ENCODE measurements at regions not wholly inside any gene's neighbourhood (a gene's known extent, or its start where the extent isn't known, plus 50 kb on each side); places are given as distances from the start of the nearest gene placed in this dataset.
"Not testable (repeated sequence)": the region's sequence is repeated elsewhere in the genome, so short reads cannot be mapped to it uniquely, and the experiment has no call there.

DNA sequence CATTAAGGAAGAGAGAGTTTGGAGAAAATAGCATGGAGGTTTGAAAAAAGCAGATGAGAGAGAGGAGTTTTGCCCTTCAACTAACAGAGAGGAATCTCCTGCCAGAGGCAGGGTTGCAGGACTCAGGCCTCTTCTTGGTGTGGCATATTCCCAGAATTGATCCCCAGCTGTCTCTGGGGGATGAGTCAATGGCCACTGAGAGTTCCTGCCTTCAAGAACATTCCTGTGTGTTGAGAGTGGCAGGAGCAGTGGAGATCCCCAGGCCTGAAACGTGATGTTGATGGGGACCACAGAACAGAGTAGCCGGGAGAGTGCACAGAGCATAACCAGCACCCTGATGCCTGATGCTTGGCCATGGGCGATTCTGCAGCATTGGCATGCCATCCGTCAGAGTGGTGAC is 348.4 kb upstream of the THBS1 start:
- no peak for DNase-seq

DNA sequence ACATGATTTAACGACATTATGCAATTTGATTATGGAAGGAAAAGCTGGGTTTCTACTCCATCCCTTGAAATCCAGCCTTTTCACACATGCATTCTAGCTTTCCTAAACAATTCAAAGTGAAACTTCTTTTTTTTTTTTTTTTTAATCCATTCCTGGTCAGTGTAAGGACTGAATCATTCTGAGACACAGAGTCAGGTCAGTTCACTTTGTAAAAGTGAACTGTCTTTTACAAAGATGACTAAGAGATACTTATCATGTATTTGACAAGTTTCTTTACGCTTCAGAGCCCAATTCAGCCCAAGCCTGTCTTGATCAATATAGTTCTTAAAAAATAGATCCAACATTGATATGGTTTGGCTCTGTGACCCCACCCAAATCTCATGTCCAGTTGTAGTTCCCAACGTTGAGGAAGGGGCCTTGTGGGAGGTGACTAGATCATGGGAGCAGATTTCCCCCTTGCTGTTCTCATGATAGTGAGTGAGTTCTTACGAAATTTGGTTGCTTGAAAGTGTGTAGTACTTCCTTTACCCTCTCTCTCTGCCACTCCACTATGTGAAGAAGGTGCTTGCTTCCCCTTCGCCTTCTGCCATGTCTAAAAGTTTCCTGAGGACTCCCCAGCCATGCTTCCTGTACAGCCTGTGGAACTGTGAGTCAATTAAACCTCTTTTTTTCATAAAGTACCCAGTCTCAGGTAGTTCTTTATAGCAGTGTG is 345.6 kb upstream of the THBS1 start:
- DNase-seq: no peak

DNA sequence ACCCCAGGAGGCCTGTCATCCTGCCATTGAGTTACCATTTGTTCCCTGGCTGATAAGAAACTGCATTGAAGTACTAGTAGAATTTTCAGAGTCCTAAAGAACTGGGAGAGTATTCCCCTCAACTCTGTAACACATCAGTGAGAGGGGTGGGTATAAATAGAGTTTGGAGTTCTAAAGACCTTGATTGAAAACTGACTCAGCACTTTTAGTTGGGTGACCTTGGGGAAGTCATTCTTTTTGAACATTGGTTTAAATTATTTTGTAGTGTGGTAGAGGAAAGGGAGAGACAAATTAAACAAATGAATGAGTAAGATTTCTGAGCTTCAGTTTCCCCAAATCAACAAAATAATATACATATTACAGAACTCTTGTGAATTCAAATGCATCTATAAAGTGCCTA is 344.5 kb upstream of the THBS1 start:
- DNase-seq: no peak

DNA sequence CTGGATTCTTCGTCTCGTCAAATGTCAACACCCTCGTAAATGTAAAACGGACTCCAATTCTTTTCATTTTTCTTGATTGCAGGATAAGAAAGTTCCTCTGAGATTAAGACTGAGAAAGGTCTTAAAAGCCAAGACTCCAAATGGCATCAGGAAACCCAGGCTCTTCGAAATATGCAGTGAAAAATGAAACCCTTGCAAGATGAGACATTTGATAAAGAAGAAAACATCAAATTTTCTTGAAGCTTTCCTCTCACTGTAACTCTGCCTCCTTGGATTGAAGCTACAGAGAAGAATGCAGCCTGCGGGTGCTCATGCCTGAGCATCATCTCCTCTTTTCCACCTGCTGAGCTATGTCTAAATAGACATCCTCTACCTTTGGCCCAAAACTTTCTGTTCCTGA is 342.4 kb upstream of the THBS1 start:
- no peak for DNase-seq

DNA sequence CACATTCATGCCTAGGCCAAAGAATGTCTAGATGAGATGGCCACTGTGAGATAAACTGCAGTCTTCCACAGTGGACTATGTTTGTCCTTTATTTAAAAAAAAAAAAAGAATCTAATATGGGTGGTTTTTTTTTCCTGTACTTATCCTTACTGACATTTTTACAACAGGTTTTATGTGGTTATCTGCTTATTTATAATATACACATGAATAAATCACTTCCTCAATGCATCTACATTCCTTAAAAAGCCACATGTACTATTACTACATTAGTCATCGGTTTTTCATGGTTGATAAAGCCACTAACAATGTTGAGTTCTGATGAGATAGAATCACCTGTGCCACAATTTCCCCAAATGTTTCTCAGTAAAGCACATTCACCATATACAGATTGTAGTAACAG is 341.3 kb upstream of the THBS1 start:
- no peak for DNase-seq

DNA sequence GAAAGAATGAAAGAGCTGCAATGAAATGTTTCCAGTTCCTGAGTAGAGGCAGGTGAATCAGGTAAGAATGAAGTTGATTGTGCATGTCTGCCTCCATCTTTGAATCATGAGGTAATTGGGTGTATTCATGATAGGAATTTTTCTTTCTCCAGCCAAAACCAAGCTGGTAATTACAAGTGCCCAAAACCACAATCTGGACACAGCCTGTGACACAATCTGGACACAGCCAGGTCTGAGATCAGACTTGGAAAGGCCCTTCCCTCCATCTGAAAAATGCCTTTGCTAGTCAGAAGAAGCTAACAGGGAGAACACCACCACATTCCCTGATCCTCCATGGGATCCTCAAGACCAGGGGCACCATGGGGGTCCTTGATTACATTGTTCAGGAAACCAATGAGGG is 338.5 kb upstream of the THBS1 start:
- DNase-seq: no peak

DNA sequence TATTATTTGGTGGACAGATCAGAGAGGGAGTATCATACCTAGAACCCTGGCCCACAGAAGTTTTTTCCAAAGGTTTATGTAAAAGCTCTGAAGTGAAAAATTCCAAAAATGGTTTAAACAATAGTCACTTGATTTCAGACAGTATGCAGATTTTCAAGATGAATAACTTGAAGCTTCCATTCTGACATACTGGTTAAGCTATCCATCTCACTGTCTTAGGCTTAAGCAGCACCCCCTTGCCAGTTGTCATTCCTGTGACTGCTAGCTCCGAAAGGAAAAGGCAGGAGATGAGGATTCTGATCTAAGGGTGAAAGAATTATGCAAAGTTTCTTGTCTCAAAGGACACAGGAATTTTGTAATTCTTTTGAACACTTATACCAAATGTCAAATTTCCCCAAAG is 337.5 kb upstream of the THBS1 start:
- DNase-seq: no peak

DNA sequence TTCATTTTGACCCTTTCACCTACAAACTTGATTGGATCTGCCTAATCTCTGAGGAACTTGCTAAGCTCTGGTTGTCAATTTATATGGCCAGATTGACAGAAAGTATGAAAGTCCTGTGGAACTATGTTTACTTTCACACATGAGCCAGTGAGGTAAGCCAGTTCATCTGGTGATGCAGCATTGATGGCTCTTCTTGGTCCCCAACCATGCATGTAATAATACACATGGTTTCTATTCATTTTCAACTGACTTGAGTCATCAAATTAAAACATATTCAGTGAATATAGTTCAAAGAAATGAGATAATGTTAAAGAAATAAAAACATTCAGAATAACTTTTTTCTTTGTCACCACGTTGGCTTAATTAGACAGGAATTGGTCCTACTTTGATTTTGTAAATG is 336.1 kb upstream of the THBS1 start:
- no peak for DNase-seq

DNA sequence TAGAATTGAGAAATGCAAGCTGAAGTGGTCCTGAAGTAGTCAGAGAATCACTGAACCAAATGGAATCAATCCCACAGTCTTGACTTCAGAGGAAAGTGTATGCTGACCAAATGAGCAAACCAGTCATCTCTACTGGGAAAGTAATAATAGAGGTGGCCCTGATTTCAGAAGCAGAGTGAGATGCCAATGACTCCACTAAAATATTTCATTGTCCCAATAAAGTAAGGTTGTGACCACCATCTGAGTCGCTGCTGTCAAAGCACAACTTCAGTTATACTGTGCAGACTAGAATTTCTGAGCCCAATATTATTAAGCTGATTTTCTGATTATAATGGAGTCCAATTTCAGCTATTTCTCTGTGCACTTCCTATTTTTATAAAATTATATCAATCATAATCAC is 334.4 kb upstream of the THBS1 start:
- DNase-seq: no peak

DNA sequence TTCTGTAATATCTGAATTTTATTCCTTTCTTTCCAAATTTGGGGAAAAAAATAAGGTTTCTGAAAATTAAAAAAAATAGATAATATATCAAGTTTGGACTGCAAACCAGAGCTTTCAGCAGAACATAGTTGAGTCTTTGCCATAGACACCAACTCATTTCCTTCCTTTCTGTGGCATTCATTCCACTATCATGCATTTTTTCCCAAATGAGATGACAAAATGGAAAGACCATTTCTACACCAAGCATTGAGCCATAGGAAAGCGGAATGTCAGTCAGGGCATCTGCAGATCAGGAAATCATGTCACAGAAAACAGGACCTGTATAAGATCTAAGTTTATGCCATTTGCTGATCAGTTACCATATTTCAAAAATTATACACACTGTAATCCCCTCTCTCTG is 333.3 kb upstream of the THBS1 start:
- no peak for DNase-seq

DNA sequence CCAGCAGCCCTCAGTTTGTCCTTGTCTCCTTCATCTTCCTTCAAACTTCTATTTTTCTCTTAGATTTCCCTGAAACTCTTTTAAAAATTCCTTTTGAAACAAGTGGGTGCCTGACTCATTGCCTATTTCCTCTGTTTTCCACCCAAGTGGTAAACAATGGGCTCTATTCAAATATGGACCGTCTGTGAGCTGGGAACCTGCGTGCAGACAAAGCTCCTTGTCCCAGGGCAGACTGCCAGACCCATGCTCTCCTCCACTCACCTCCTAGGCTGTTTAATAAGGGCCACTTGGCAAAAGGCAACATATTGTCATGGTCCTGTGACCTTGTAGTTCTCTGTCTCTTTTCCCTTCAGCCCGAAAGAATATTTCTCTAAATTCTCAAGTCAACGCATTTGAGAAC is 332.7 kb upstream of the THBS1 start:
- DNase-seq: no peak

DNA sequence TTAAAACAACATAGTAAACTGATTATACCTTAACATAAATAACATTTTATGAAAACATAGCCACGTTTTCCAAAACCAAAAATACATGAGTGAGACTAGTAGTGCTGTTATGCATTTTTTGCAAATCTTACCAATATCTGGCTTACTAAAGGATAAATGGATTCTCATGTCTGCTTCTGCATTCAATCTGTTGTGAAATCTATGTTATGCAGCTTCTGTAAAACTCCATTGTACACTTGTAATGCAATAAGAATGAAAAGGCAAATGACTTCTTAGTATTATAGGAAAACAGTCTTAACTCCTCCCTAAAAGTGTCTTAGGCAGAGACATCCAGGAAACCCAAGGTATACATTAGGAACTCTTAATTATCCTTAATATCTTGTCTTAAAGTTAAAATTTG is 330.9 kb upstream of the THBS1 start:
- no peak for DNase-seq

DNA sequence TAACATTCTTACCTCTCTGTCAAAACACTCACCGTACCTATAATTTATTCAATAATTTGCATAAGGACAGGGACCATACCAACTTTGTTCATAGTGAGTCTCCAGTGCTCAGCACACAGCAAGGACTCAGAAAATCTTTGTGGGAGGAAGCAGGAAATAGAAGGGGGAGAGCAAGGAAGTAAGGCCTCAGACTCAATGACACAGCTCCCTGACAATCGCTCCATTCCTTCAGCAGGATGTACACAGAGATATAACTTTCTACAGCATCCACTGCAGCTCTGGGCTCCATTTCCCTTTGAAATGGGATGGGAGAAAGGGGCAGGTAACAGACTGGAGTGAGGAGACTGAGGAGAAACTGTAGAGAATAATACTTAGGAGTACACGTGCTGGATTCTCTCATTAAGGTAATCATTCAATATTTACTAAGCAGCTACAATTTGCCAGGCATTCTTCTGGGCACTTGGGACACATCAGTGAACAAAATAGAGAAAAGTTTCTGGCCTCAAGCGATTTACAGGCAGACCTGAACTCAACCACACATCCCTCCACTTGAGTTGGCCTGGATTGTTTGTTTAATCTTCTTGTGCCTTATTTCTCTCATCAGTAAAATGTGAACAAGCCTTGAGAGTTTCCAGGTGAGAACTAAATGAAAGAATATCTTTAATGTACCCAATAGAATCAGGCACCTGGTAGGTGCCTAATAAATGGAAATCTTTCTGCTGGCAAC is 330.3 kb upstream of the THBS1 start:
- DNase-seq: no peak

DNA sequence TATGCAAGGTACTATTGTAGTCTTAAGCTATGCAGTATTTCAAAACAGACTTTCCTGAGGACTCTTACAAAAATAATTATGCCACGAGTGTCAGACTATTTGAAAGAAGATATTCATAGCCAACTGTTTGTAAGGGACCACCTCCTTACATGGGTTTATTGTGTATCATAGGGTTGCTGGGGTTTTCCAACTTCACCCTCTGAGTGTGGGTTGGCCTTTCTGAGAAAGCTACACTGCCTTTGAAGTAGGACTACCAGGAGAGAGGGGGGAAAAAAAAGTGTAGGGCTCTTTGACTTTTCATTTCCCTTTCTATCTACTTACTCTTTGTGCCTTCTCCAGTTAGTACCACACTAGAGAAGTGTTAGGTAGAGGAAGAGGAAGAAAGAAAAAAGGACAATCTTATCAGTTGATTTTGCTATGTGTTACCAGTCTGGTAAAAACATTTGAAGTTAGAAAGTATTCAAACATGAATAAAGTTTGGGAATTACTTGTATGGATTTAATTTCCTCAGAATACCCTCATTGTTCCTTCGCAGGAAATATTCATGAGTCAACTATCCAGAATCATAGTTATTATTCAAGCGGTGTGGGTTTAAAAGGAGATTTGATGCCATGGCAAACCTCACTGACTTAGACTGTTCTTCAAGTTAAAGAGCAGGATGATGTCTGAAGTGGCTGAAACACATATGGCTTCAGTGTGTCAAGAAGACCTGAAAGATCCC is 329.3 kb upstream of the THBS1 start:
- no peak for DNase-seq

DNA sequence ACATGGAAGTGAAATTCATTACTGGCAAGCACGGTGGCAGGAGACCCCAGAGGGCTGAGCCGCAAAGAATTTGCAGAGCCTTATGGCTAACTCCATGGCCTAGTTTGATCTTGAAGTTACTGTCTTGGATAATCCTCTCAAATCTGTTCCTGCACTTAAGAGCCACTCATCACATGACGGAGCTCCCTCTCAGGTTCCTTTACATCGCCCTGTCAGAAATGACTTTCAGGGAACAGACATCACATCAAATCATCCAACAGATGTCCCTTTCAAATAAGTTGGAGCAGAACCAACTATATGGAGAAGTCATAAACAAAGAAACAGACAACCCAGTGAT is 328.8 kb upstream of the THBS1 start:
- DNase-seq: no peak

DNA sequence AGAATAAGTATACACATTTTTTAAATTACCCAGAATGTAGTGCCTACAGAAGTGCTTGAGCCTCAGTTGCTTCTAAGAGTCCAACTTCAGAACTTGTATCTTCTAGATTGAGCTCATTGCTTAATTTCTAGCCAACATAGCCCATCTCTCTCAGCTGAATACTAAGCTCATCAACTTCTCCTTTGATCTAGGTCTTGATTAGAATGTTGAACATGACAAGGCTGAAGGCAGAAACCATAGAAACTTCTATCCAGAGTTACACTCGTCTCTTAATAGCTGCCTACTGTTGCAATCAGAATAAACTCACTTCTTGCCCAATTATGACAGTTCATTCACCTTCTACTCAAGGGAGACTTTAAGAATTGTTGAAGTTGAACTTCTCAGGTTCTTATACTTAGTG is 327.3 kb upstream of the THBS1 start:
- no peak for DNase-seq

DNA sequence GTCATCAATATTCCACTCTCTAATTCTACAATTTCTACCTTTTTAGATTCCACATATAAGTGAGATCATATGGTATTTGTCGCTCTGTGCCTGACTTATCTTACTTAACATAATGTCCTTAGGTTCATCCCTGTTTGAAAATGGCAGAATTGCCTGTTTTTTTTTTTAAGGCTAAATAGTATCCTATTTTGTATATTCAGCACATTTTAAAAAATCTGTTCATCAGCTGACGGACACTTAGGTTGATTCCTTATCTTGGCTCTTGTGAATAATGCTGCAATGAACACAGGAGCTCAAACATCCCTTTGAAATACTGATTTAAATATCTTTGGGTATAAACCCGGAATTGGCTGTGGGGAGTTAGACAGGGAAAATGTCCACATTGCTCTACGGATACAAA is 326.7 kb upstream of the THBS1 start:
- DNase-seq: no peak

DNA sequence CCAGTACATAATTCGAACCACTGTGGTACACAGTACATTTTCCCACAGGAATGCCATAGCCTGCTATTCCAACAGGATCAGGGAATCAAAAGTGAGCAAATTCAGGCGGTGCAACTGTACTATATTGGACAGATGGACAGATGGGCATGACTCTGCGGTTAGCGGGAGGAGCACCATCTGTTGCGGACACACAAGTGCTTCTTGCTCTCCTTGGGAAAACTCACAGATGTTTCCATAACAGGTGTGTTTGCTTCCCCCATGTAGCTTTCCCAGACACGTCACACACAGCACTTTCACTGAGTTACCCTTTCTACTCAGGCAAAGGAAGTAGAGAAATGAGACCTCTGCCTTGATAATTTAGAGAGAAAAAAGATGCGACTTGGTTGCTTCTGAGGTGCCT is 325.1 kb upstream of the THBS1 start:
- no peak for DNase-seq

DNA sequence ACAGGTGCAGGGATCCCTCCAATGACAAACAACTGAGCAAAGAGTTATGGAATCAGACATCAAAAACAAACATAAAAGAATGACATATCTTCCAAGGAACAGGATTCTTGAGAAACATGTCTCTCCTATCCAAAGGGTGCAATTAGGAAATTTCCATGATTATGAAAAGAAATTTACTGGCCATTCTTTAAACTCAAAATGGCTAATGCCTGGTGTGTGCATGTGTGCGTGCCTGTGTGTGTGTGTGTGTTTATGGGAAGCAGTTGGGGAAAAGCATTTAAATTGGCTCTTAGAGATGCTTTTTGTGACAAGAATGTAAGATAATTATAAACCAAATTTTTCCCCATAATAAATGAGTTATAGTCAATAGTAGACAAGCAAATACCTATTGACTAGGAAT is 320.5 kb upstream of the THBS1 start:
- no peak for DNase-seq

DNA sequence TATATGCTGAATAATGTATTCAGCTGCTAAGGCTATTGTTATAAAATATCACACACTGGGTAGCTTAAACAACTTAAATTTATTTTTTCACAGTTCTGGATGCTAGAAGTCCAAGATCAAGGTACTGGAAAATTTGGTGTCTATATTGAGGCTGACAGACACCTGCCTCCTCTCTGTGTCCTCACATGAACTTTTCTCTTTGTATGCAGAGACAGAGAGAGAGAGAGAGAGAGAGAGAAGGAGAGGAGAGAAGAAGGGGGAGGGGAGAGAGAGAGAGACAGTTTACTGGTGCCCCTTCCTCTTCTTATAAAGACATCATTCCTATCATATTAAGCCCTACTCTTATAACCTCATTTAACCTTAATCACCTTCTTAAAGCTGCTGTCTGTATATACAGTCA is 320.1 kb upstream of the THBS1 start:
- DNase-seq: no peak

DNA sequence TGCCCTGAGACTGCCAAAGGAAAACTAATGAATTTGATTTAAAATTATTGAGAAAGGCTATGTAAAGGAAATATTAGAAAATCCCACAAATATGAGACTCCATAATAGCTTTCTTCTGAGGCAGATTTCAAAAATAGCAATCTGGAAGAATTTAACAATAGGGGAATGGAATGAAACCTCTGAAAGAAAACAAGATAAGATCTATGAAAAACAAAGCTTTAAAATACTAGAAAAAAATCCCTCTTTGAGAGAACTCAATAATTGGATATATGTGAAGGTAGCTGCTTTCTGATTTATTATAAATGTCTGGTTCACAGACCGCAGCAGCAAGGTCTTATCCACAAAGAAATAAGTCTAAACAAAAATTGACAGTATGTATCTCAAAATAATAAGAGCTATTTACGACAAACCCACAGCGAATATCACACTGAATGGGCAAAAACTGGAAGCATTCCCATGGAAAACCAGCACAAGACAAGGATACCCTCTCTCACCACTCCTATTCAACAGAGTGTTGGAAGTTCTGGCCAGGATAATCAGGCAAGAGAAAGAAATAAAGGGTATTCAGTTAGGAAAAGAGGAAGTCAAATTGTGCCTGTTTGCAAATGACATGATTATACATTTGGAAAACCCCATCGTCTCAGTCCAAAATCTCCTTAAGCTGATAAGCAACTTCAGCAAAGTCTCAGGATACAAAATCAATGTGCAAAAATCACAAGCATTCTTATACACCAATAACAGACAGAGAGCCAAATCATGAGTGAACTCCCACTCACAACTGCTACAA is 319.3 kb upstream of the THBS1 start:
- not testable (repeated sequence) for DNase-seq

DNA sequence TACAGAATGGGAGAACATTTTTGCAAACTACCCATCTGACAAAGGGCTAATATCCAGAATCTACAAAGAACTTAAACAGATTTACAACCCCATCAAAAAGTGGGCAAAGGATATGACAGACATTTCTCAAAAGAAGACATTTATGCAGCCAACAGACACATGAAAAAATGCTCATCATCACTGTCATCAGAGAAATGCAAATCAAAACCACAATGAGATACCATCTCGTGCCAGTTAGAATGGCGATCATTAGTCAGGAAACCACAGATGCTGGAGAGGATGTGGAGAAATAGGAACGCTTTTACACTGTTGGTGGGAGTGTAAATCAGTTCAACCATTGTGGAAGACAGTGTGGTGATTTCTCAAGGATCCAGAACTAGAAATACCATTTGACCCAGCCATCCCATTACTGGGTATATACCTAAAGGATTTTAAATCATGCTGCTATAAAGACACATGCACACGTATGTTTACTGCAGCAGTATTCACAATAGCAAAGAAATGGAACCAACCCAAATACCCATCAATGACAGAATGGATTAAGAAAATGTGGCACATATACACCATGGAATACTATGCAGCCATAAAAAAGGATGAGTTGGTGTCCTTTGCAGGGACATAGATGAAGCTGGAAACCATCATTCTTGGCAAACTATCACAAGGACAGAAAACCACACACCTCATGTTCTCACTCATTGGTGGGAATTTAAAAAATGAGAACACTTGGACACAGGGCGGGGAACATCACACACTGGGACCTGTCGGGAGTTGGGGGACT is 317.7 kb upstream of the THBS1 start:
- DNase-seq: not testable (repeated sequence)

DNA sequence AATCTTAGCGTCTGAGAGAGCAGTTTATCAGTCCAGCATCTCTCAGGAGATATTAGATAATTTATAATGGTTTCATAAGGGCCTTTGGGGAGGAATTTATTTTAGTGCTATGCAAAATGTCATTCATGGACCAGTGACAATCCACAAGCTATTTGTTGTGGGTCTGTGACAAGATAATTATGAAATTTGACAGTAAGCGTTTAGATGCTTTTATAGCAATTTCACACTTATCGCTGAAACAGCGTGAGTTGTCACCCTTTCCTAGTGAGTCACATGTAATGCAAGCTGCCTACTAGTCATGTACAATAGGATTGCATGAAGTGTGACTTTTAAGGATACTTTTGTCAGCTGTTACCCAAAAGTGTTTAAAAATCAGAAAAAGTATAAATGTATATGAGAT is 315.6 kb upstream of the THBS1 start:
- DNase-seq: no peak
